Panc1 (cell line): ENCODE measurements at regions not wholly inside any gene's neighbourhood (a gene's known extent, or its start where the extent isn't known, plus 50 kb on each side); places are given as distances from the start of the nearest gene placed in this dataset.

Experiments
- ATAC-seq: fragments of 200-7000 bp; cut with Tn5 transposase; 2 replicates; pipeline ENCODE4 v1.9.1; 2020; ENCODE audit warnings: mild to moderate bottlenecking, moderate library complexity
- BruUV-seq: library from RNA; stranded (reverse); fragments of 400-500 nt; replicated peaks from 2 replicates; lab custom pipeline; 2021; lab: Mats Ljungman, UMichigan
- CTCF ChIA-PET: fragments of 300-600 bp; sonication (Branson Sonifier 250); formaldehyde crosslinking; loops from one replicate; lab custom pipeline; 2022; ENCODE audit warnings: antibody characterized with exemption; lab: Charles Lee
- POLR2A ChIA-PET: fragments of 300-600 bp; sonication (Branson Sonifier 250); formaldehyde crosslinking; loops from one replicate; lab custom pipeline; 2022; ENCODE audit warnings: antibody characterized with exemption; lab: Charles Lee
- DNase-seq: peaks from one replicate; pipeline ENCODE4 v3.0.0-alpha.2; 2010; ENCODE audit warnings: low read depth, low spot score
- H3K27ac ChIP-seq: 2 replicates; pipeline ENCODE4 v1.5.1; 2011; ENCODE audit warnings: mild to moderate bottlenecking, low read length, inconsistent platforms
- H3K27me3 ChIP-seq: fragments of 200-500 bp; sonication (Bioruptor generic); 2 replicates; pipeline ENCODE4 v1.6.0; 2014; ENCODE audit warnings: low read length, inconsistent platforms; ENCODE audit not compliant: control insufficient read depth, insufficient read depth
- H3K36me3 ChIP-seq: fragments of 200-500 bp; sonication (Bioruptor generic); 2 replicates; pipeline ENCODE4 v1.5.1; 2014; ENCODE audit warnings: inconsistent platforms, mild to moderate bottlenecking, low read length, moderate library complexity; ENCODE audit not compliant: control insufficient read depth, insufficient read depth
- H3K4me1 ChIP-seq: 2 replicates; pipeline ENCODE4 v1.5.1; 2011; ENCODE audit warnings: inconsistent platforms, mild to moderate bottlenecking, low read length, moderate library complexity; ENCODE audit not compliant: control insufficient read depth, insufficient read depth
- H3K4me3 ChIP-seq, 2 experiments: 2 replicates each; pipeline ENCODE4 v1.5.1; 2011 to 2012; ENCODE audit warnings: low read depth in 2 of 2, low read length in 2 of 2, mild to moderate bottlenecking in 2 of 2, inconsistent platforms in 1 of 2, moderate library complexity in 1 of 2
- H3K9me3 ChIP-seq: fragments of 200-500 bp; sonication (Bioruptor generic); 2 replicates; pipeline ENCODE4 v1.5.1; 2014; ENCODE audit warnings: low read depth, mild to moderate bottlenecking, inconsistent platforms, low read length, moderate library complexity; ENCODE audit not compliant: control insufficient read depth, insufficient read depth
- POLR2AphosphoS5 ChIP-seq: IDR thresholded peaks from 2 replicates; pipeline ENCODE4 v1.6.1; 2012; ENCODE audit warnings: mild to moderate bottlenecking, low read depth, low read length, moderate library complexity
- REST ChIP-seq, 2 experiments: IDR thresholded peaks; 2 replicates each; pipeline ENCODE4 v1.6.1; 2011 to 2012; ENCODE audit warnings: low read depth in 2 of 2, control low read depth in 1 of 2, low read length in 1 of 2, mild to moderate bottlenecking in 1 of 2, moderate library complexity in 1 of 2; ENCODE audit not compliant: insufficient read depth in 1 of 2
- SIN3A ChIP-seq: IDR thresholded peaks from 2 replicates; pipeline ENCODE4 v1.6.1; 2012; ENCODE audit warnings: low read depth, mild to moderate bottlenecking, low read length, moderate library complexity, borderline replicate concordance; ENCODE audit not compliant: insufficient read depth
- TCF7L2 ChIP-seq: IDR thresholded peaks from 2 replicates; pipeline ENCODE4 v1.6.1; 2011; ENCODE audit warnings: mild to moderate bottlenecking, low read depth, low read length, inconsistent platforms
- in situ Hi-C: cut with HindIII; loops from 2 replicates; pipeline ENCODE4 v1.10.0; 2016; ENCODE audit warnings: low sequenced_read_pairs, low pct_unique_long_range_greater_than_20kb
- intact Hi-C: fragments of 100-400 bp; cut with micrococcal nuclease; formaldehyde crosslinking; loops from one replicate; pipeline ENCODE4 v1.10.0; 2022; ENCODE audit not compliant: unreplicated experiment
- TF ChIP-seq, protein P1 (sequence below): fragments of 450-650 bp; IDR thresholded peaks from 2 replicates; pipeline ENCODE4 v1.5.1; 2017; ENCODE audit warnings: mild to moderate bottlenecking

DNA sequence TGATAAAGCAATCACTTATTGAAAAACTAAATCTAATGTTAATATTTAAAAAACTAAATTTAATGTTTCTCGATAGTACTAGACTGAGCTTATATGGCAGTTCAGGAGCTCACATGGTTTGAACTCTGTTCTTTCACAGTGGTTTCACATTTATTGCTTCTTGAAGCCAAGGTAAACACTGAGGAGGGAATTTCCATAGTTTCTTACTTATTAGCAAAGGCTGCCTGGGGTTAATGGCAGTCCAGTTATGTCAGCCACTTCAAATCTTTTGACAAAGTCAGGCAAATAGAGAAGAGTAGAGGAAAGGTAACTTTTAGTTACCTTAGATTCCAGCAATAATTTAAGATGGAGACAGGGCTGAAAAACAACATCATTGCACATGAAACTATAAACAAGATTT lies 831.5 kb downstream of the ROBO2 start:
- no peaks in the 10 kb centered on the region for H3K27me3 ChIP-seq
- ChIA-PET CTCF (no interaction called here), POLR2A (no interaction called here)
- TF ChIP-seq, protein P1, sequence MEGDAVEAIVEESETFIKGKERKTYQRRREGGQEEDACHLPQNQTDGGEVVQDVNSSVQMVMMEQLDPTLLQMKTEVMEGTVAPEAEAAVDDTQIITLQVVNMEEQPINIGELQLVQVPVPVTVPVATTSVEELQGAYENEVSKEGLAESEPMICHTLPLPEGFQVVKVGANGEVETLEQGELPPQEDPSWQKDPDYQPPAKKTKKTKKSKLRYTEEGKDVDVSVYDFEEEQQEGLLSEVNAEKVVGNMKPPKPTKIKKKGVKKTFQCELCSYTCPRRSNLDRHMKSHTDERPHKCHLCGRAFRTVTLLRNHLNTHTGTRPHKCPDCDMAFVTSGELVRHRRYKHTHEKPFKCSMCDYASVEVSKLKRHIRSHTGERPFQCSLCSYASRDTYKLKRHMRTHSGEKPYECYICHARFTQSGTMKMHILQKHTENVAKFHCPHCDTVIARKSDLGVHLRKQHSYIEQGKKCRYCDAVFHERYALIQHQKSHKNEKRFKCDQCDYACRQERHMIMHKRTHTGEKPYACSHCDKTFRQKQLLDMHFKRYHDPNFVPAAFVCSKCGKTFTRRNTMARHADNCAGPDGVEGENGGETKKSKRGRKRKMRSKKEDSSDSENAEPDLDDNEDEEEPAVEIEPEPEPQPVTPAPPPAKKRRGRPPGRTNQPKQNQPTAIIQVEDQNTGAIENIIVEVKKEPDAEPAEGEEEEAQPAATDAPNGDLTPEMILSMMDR = no peak
- TF ChIP-seq SIN3A (no peak), REST (IDR thresholded peaks at IDR 0.05; ENCODE audit: insufficient read depth in 1 of 2, low read depth in 2 of 2, low read length in 1 of 2) (no peak), POLR2AphosphoS5 (no peak), TCF7L2 (no peak)
- no peak overlapping the region for H3K4me3 ChIP-seq
- in situ Hi-C loops (no loop called here), intact Hi-C loops (no loop called here)
- BruUV-seq = no TSS peak
- H3K36me3 ChIP-seq = no peaks in the 10 kb centered on the region
- H3K9me3 ChIP-seq = no peaks in the 10 kb centered on the region
- no peak for DNase-seq
- no peak overlapping the region for H3K27ac ChIP-seq
- no peak for ATAC-seq
- no peaks in the 10 kb centered on the region for H3K4me1 ChIP-seq

GRCh38 chr3:77873598-77873997 lies 833.7 kb downstream of the ROBO2 start:
- H3K9me3 ChIP-seq = no peaks in the 10 kb centered on the region
- intact Hi-C loops (no loop called here), in situ Hi-C loops (no loop called here)
- no peak for ATAC-seq
- ChIA-PET CTCF (no interaction called here), POLR2A (no interaction called here)
- TF ChIP-seq SIN3A (no peak), TCF7L2 (no peak), REST (IDR thresholded peaks at IDR 0.05; ENCODE audit: insufficient read depth in 1 of 2, low read depth in 2 of 2, low read length in 1 of 2) (no peak), POLR2AphosphoS5 (no peak)
- TF ChIP-seq, protein P1 = no peak
- H3K4me1 ChIP-seq = no peaks in the 10 kb centered on the region
- H3K27me3 ChIP-seq = no peaks in the 10 kb centered on the region
- H3K27ac ChIP-seq = no peak overlapping the region
- H3K4me3 ChIP-seq = no peak overlapping the region
- no TSS peak for BruUV-seq
- DNase-seq = no peak
- H3K36me3 ChIP-seq = no peaks in the 10 kb centered on the region
